ENCODE measurements at regions not wholly inside any gene's neighbourhood (a gene's known extent, or its start where the extent isn't known, plus 50 kb on each side); places are given as distances from the start of the nearest gene placed in this dataset.

GRCh38 chr7:12772768-12773167 is 85.3 kb downstream of the ARL4A start:
- Histone ChIP-seq H3K27ac (ENCODE audit: insufficient read depth, low read depth, low read length) (peak overlapping the region; percentile 4), H2AFZ (ENCODE audit: low read depth, low read length) (no peak overlapping the region), H3K4me1 (ENCODE audit: control insufficient read depth, extremely low read depth, insufficient read depth, low read length) (peaks cover 33% of the 10 kb centered on the region), H3K9me1 (replicated peaks; ENCODE audit: control insufficient read depth, extremely low read depth, insufficient read depth, low read length) (no peaks in the 10 kb centered on the region), H3K27me3 (ENCODE audit: control insufficient read depth in 2 of 2, insufficient read depth in 2 of 2, low read length in 2 of 2) (no peaks in the 10 kb centered on the region), H3K9me3 (replicated peaks; ENCODE audit: control insufficient read depth, insufficient read depth, low read length) (no peaks in the 10 kb centered on the region), H3K9ac (replicated peaks; ENCODE audit: extremely low read depth, insufficient read depth, low read length) (no peak overlapping the region), H4K20me1 (replicated peaks; ENCODE audit: control insufficient read depth, extremely low read depth, insufficient read depth, low read length) (no peaks in the 10 kb centered on the region), H3K36me3 (ENCODE audit: control insufficient read depth in 2 of 2, extremely low read depth in 1 of 2, insufficient read depth in 2 of 2, low read length in 2 of 2) (no peaks in the 10 kb centered on the region), H3K79me2 (ENCODE audit: control insufficient read depth, insufficient read depth, low read length) (no peaks in the 10 kb centered on the region), H3K4me2 (ENCODE audit: insufficient read depth, low read length) (no peak overlapping the region), H3K4me3 (replicated peaks in 1 of 3; ENCODE audit: insufficient read depth in 1 of 3, low read depth in 1 of 3, low read length in 3 of 3) (no peak overlapping the region)
- TF ChIP-seq EZH2 (IDR thresholded peaks at IDR 0.05; ENCODE audit: borderline replicate concordance, low read depth, low read length, severe bottlenecking) (no peak), MYC (IDR thresholded peaks at IDR 0.05; ENCODE audit: low read depth, low read length) (no peak), JUN (IDR thresholded peaks at IDR 0.05; ENCODE audit: borderline replicate concordance, insufficient read depth, insufficient read length, low read depth) (no peak), FOS (IDR thresholded peaks at IDR 0.05; ENCODE audit: borderline replicate concordance, insufficient read depth, low read length) (no peak), POLR2AphosphoS5 (IDR thresholded peaks at IDR 0.05; ENCODE audit: insufficient read depth, low read depth, low read length) (no peak), MAX (IDR thresholded peaks at IDR 0.05; ENCODE audit: insufficient read depth, insufficient read length) (no peak), POLR2A (IDR thresholded peaks at IDR 0.05; ENCODE audit: low read depth, low read length) (no peak), GATA2 (IDR thresholded peaks at IDR 0.05; ENCODE audit: insufficient read depth, insufficient read length, low read depth, low read length) (no peak), CTCF (IDR thresholded peaks at IDR 0.05; ENCODE audit: extremely low read depth in 1 of 2, insufficient read depth in 1 of 2, low read depth in 1 of 2, low read length in 2 of 2) (no peak)
- FAIRE-seq (no peak), DNase-seq (ENCODE audit: low read depth, low spot score) (no peak)
- POLR2A ChIA-PET, result no interaction called here
- intact Hi-C loops (cut with micrococcal nuclease) (loop anchor here (5.0 kb wide), 2 partner anchors 255 to 345 kb away; no protein-coding TSS in a partner anchor), dilution Hi-C loops (cut with MboI; ENCODE audit: extremely low pct_ligation_motif_present, low sequenced_read_pairs) (no loop called here)
- CTCF ChIA-PET, result interaction anchor here (2.6 kb wide), 1 partner anchor 343 kb away, joined by 10 read pairs; no protein-coding TSS in a partner anchor
- BruUV-seq (replicated peaks), result no TSS peak

Measured in endothelial cell of umbilical vein (primary cell).